HCT116 (cell line): ENCODE measurements at regions not wholly inside any gene's neighbourhood (a gene's known extent, or its start where the extent isn't known, plus 50 kb on each side); places are given as distances from the start of the nearest gene placed in this dataset.

ENCODE experiments used
- ATAC-seq: fragments of 200-7000 bp; cut with Tn5 transposase; 2 replicates; pipeline ENCODE4 v1.9.1; 2020; ENCODE audit warnings: mild to moderate bottlenecking, moderate library complexity
- BruUV-seq: library from RNA; stranded (reverse); fragments of 400-500 nt; replicated peaks from 2 replicates; lab custom pipeline; 2021; lab: Mats Ljungman, UMichigan
- CTCF ChIA-PET: fragments of 300-600 bp; sonication (Branson Sonifier 250); formaldehyde crosslinking; loops from one replicate; lab custom pipeline; 2021; ENCODE audit warnings: antibody characterized with exemption; lab: Charles Lee
- POLR2A ChIA-PET: fragments of 300-600, 350-600 bp; sonication (Branson Sonifier 250); formaldehyde crosslinking; loops from one replicate; lab custom pipeline; 2021; ENCODE audit warnings: antibody characterized with exemption; lab: Charles Lee
- RAD21 ChIA-PET, 2 experiments: fragments of 300-600 bp; sonication (Branson Sonifier 250); formaldehyde crosslinking; loops; one replicate each; lab custom pipeline; 2023; ENCODE audit warnings: low total read pairs in 2 of 2; ENCODE audit not compliant: uncharacterized antibody in 2 of 2, unreplicated experiment in 2 of 2, low non-redundant PET in 1 of 2; lab: Charles Lee
- DNase-seq: peaks from one replicate; pipeline ENCODE4 v3.0.0-alpha.2; 2010; ENCODE audit warnings: low read depth, low spot score
- H2AFZ ChIP-seq: fragments of 200-600 bp; shearing (Covaris generic), sonication (generic); 2 replicates; pipeline ENCODE4 v1.6.1; 2017; ENCODE audit warnings: low read depth, mixed run types, mixed read lengths, antibody characterized with exemption, low read length; ENCODE audit not compliant: poor library complexity, severe bottlenecking
- H3K27ac ChIP-seq: 2 replicates; pipeline ENCODE4 v1.5.1; 2012; ENCODE audit warnings: low read depth, low read length
- H3K27me3 ChIP-seq: fragments of 200-600 bp; sonication (generic); 2 replicates; pipeline ENCODE4 v1.6.1; 2016; ENCODE audit warnings: mixed run types, low read length, mixed read lengths; ENCODE audit not compliant: insufficient read depth
- H3K36me3 ChIP-seq, 2 experiments: fragments of 200-500 bp in 1 of 2; fragments of 200-600 bp in 1 of 2; sonication (Bioruptor generic) in 1 of 2; sonication (generic) in 1 of 2; 2 replicates each; pipeline versions ENCODE4 v1.5.1 to v1.6.1; 2014 to 2016; ENCODE audit warnings: low read length in 2 of 2, inconsistent platforms in 1 of 2, mixed read lengths in 1 of 2, mixed run types in 1 of 2; ENCODE audit not compliant: insufficient read depth in 2 of 2, control insufficient read depth in 1 of 2
- H3K4me1 ChIP-seq, 2 experiments: fragments of 200-600 bp in 1 of 2; sonication (generic) in 1 of 2; 2 replicates each; pipeline versions ENCODE4 v1.5.1 to v1.6.1; 2012 to 2017; ENCODE audit warnings: low read length in 2 of 2, inconsistent platforms in 1 of 2, mild to moderate bottlenecking in 1 of 2, mixed read lengths in 1 of 2, mixed run types in 1 of 2, moderate library complexity in 1 of 2; ENCODE audit not compliant: insufficient read depth in 2 of 2, control insufficient read depth in 1 of 2
- H3K4me2 ChIP-seq: fragments of 200-600 bp; sonication (generic); 2 replicates; pipeline ENCODE4 v1.6.1; 2017; ENCODE audit warnings: mixed run types, low read length, mixed read lengths
- H3K4me3 ChIP-seq, 2 experiments: fragments of 200-600 bp in 1 of 2; sonication (generic) in 1 of 2; replicated peaks in 1 of 2; 2 replicates each; pipeline ENCODE4 v1.5.1; 2011 to 2016; ENCODE audit warnings: low read length in 2 of 2, control low read depth in 1 of 2, low read depth in 1 of 2, mild to moderate bottlenecking in 1 of 2, mixed read lengths in 1 of 2, mixed run types in 1 of 2
- H3K79me2 ChIP-seq: fragments of 200-600 bp; sonication (generic); 2 replicates; pipeline ENCODE4 v1.6.1; 2017; ENCODE audit warnings: mild to moderate bottlenecking, mixed run types, low read length, moderate library complexity, mixed read lengths; ENCODE audit not compliant: insufficient read depth
- H3K9ac ChIP-seq: fragments of 200-600 bp; sonication (generic); 2 replicates; pipeline ENCODE4 v1.6.1; 2016; ENCODE audit warnings: low read length, mixed read lengths
- H3K9me2 ChIP-seq: fragments of 200-600 bp; sonication (generic), shearing (Covaris generic); 2 replicates; pipeline ENCODE4 v1.6.1; 2017; ENCODE audit warnings: mixed run types, mild to moderate bottlenecking, moderate library complexity; ENCODE audit not compliant: insufficient read depth
- H3K9me3 ChIP-seq, 2 experiments: fragments of 200-500 bp in 1 of 2; fragments of 200-600 bp in 1 of 2; sonication (Bioruptor generic) in 1 of 2; sonication (generic) in 1 of 2; 2 replicates each; pipeline ENCODE4 v1.6.1; 2014 to 2017; ENCODE audit warnings: low read length in 2 of 2, mixed read lengths in 2 of 2, inconsistent platforms in 1 of 2, low read depth in 1 of 2, mild to moderate bottlenecking in 1 of 2, mixed run types in 1 of 2, moderate library complexity in 1 of 2; ENCODE audit not compliant: control insufficient read depth in 1 of 2, insufficient read depth in 1 of 2
- H4K20me1 ChIP-seq: fragments of 200-600 bp; sonication (generic), shearing (Covaris generic); 2 replicates; pipeline ENCODE4 v1.6.1; 2017; ENCODE audit warnings: mixed run types, mild to moderate bottlenecking, moderate library complexity; ENCODE audit not compliant: insufficient read depth
- ATF3 ChIP-seq: IDR thresholded peaks from 2 replicates; pipeline ENCODE4 v1.6.1; 2012
- CBX3 ChIP-seq: IDR thresholded peaks from 2 replicates; pipeline ENCODE4 v1.6.1; 2012; ENCODE audit warnings: low read depth
- EZH2 ChIP-seq: fragments of 200-600 bp; sonication (generic); IDR thresholded peaks from 2 replicates; pipeline ENCODE4 v1.6.1; 2017; ENCODE audit warnings: antibody characterized with exemption, mixed run types
- MAX ChIP-seq: IDR thresholded peaks from 2 replicates; pipeline ENCODE4 v1.6.1; 2012
- POLR2A ChIP-seq: IDR thresholded peaks from 2 replicates; pipeline ENCODE4 v1.7.0; 2011; ENCODE audit warnings: borderline replicate concordance; ENCODE audit not compliant: insufficient read depth, insufficient read length; ENCODE audit errors: extremely low read depth
- POLR2AphosphoS5 ChIP-seq: IDR thresholded peaks from 2 replicates; pipeline ENCODE4 v1.6.1; 2011; ENCODE audit warnings: mild to moderate bottlenecking, low read depth, low read length, moderate library complexity
- SIN3A ChIP-seq: IDR thresholded peaks from 2 replicates; pipeline ENCODE4 v1.6.1; 2012; ENCODE audit warnings: low read depth
- SRF ChIP-seq: IDR thresholded peaks from 2 replicates; pipeline ENCODE4 v1.6.1; 2012; ENCODE audit warnings: low read depth
- TCF7L2 ChIP-seq: IDR thresholded peaks from 2 replicates; pipeline ENCODE4 v1.7.0; 2011; ENCODE audit warnings: borderline replicate concordance, inconsistent platforms; ENCODE audit not compliant: insufficient read depth, insufficient read length; ENCODE audit errors: extremely low read depth
- ZFX ChIP-seq: fragments of 450-650 bp; IDR thresholded peaks from 2 replicates; pipeline ENCODE4 v1.6.1; 2017
- intact Hi-C: fragments of 100-400 bp; cut with micrococcal nuclease; formaldehyde crosslinking; loops from 2 replicates; pipeline ENCODE4 v1.10.0; 2022

GRCh38 chr4:24013668-24014422, 124.0 kb upstream of the PPARGC1A start:
- Histone ChIP-seq H3K27me3 (no peaks in the 10 kb centered on the region), H2AFZ (no peak overlapping the region), H3K36me3 (no peaks in the 10 kb centered on the region)
- BruUV-seq, result no TSS peak
- intact Hi-C loops, result no loop called here
- CTCF ChIA-PET, result no interaction called here
- DNase-seq, result no peak
- TF ChIP-seq ZFX (no peak), ATF3 (no peak), POLR2A (no peak), CBX3 (no peak), SRF (no peak), MAX (no peak)
- TF ChIP-seq, all 23 proteins: peak for 0
- Histone ChIP-seq H3K4me2 (no peak overlapping the region), H3K27ac (no peak overlapping the region), H3K4me3 (no peak overlapping the region), H3K9me2 (no peaks in the 10 kb centered on the region), H3K4me1 (no peaks in the 10 kb centered on the region), H4K20me1 (no peaks in the 10 kb centered on the region), H3K79me2 (no peaks in the 10 kb centered on the region), H3K9ac (no peak overlapping the region), H3K9me3 (peaks cover 0 to 17% of the 10 kb centered on the region in 2 experiments; a peak in 1 of 4 replicates)
- RAD21 ChIA-PET, result no interaction called here
- no peak for ATAC-seq
- POLR2A ChIA-PET, result no interaction called here

GRCh38 chr4:24010994-24011393, 121.1 kb upstream of the PPARGC1A start:
- BruUV-seq, result no TSS peak
- intact Hi-C loops, result no loop called here
- POLR2A ChIA-PET, result no interaction called here
- CTCF ChIA-PET, result no interaction called here
- DNase-seq, result no peak
- peaks cover 0 to 17% of the 10 kb centered on the region in 2 experiments; a peak in 2 of 4 replicates for H3K9me3 ChIP-seq
- no peaks in the 10 kb centered on the region for H4K20me1 ChIP-seq
- no peak overlapping the region for H2AFZ ChIP-seq
- no peaks in the 10 kb centered on the region for H3K79me2 ChIP-seq
- no peaks in the 10 kb centered on the region for H3K9me2 ChIP-seq
- no peaks in the 10 kb centered on the region for H3K27me3 ChIP-seq
- no peak for ATAC-seq
- H3K27ac ChIP-seq, result no peak overlapping the region
- no peaks in the 10 kb centered on the region for H3K36me3 ChIP-seq
- H3K4me3 ChIP-seq, result no peak overlapping the region
- H3K9ac ChIP-seq, result no peak overlapping the region
- H3K4me1 ChIP-seq, result no peaks in the 10 kb centered on the region
- TF ChIP-seq SRF (no peak), MAX (no peak), SIN3A (no peak), TCF7L2 (no peak), ATF3 (no peak), EZH2 (no peak), ZFX (no peak), POLR2AphosphoS5 (no peak)
- H3K4me2 ChIP-seq, result no peak overlapping the region
- RAD21 ChIA-PET, result no interaction called here
